ENCODE measurements at regions not wholly inside any gene's neighbourhood (a gene's known extent, or its start where the extent isn't known, plus 50 kb on each side); places are given as distances from the start of the nearest gene placed in this dataset.

DNA sequence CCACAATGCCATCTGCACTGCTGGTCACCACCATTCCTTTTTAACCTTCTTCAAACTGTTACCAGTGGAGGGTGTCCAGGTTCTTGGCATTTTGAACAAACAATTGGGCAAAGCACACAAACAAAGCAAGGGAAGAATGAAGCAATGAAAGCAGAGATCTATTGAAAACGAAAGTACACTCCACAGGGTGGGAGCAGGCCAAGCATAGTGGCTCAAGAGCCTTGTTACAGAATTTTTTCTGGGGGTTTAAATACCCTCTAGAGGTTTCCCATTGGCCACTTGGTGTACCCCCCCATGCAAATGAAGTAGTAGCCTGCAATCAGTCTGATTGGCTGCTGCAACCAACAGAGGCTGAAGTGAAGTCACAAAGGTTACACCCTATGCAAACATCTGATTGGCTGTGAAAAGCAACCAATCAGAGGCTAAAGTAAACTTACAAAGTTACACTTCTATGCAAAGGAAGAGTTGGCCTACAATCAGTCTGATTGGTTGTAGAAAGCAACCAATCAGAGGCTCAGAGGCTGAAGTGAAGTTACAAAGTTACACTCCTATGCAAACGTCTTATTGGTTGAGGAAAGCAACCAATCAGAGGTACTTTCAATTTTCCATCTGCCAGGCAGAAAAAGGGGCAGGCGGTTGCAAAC lies 103.2 kb upstream of the WAC start:
- no peak for TF ChIP-seq CTCF (IDR thresholded peaks at IDR 0.05)
- TF ChIP-seq POLR2A (IDR thresholded peaks at IDR 0.05): no peak
- TF ChIP-seq EP300 (IDR thresholded peaks at IDR 0.05): no peak
